Thoracic aorta (tissue), 2 donors: ENCODE measurements at regions not wholly inside any gene's neighbourhood (a gene's known extent, or its start where the extent isn't known, plus 50 kb on each side); places are given as distances from the start of the nearest gene placed in this dataset.

Experiments used
- ATAC-seq: fragments of 150-250 bp; one replicate; pipeline ENCODE4 v1.8.0; 2017; ENCODE audit warnings: low read depth; ENCODE audit not compliant: insufficient number of reproducible peaks, low FRiP score
- DNase-seq: peaks from one replicate; pipeline ENCODE4 v3.0.0-alpha.2; 2020; ENCODE audit warnings: low spot score
- H3K27ac ChIP-seq, 2 donors: fragments of 200-600 bp; sonication (generic); 1 replicate in 1 of 2; 2 replicates in 1 of 2; pipeline ENCODE4 v1.5.1; 2016; ENCODE audit warnings: mild to moderate bottlenecking in 2 of 2, moderate library complexity in 2 of 2
- H3K27me3 ChIP-seq: fragments of 200-600 bp; sonication (generic); replicated peaks from 2 replicates; pipeline ENCODE4 v1.6.0; 2016; ENCODE audit warnings: mild to moderate bottlenecking; ENCODE audit not compliant: insufficient read depth
- H3K36me3 ChIP-seq: fragments of 200-600 bp; sonication (generic); one replicate; pipeline ENCODE4 v1.5.1; 2016
- H3K4me1 ChIP-seq, 2 donors: fragments of 200-600 bp; sonication (generic); 1 replicate in 1 of 2; 2 replicates in 1 of 2; pipeline versions ENCODE4 v1.5.1 to v1.6.0; 2016; ENCODE audit warnings: low read depth in 2 of 2, mild to moderate bottlenecking in 1 of 2; ENCODE audit not compliant: control insufficient read depth in 1 of 2
- H3K4me3 ChIP-seq: fragments of 200-600 bp; sonication (generic); 2 replicates; pipeline ENCODE4 v1.5.1; 2016; ENCODE audit warnings: mild to moderate bottlenecking
- H3K9me3 ChIP-seq: fragments of 200-600 bp; sonication (generic); 2 replicates; pipeline ENCODE4 v1.5.1; 2016
- CTCF ChIP-seq: fragments of 200-600 bp; sonication (generic); IDR thresholded peaks from one replicate; pipeline ENCODE4 v1.5.1; 2019; ENCODE audit warnings: antibody characterized with exemption

GRCh38 chr3:154971771-154972326 is 108.3 kb upstream of the MME start:
- Histone ChIP-seq H3K4me3 (peak overlapping the region; percentile 30), H3K27ac (peak overlapping the region; percentile 15 to 29), H3K4me1 (peaks cover 0 to 16% of the 10 kb centered on the region in 2 donors), H3K36me3 (no peaks in the 10 kb centered on the region), H3K27me3 (no peaks in the 10 kb centered on the region), H3K9me3 (no peaks in the 10 kb centered on the region)
- DNase-seq = no peak
- no peak for TF ChIP-seq CTCF
- no peak for ATAC-seq

DNA sequence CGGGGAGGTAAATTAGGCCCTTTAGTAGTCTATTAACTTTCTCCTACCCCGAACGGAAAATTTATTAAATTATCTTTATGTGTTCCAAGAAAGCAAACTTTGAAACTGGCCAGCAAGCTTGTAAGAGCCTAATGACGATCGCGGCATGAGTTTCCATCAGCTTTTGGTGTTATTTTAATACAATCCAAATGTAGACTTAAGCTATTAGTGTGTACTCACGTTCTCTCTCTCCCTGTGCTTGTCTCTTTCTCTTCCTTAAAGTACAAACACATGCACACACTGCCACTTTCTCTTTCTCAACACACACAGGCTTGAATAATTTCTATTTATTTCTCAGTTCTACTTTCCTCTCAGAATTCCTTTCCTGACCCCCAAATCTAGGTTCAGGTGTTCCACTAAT is 108.8 kb upstream of the MME start:
- no peak for ATAC-seq

DNA sequence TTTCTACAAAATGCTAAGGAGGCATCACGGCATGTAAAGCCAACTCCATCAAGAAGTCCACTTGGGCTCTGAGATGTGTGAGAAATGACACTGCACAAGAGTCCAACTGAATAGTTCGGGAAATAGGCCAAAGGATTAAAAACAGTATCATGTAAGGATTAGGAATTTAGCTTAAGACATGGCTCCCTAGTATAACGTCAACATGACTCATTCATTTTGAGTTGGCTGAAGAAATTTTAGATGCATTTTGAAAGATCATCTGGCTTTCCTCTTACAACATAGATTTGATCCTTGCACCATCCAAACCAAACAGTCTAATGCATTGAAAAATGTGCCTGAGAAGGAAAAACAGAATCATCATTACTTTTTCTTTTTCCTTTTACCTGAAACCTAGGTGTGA is 109.3 kb upstream of the MME start:
- no peaks in the 10 kb centered on the region for H3K27me3 ChIP-seq
- peak overlapping the region in 1 of 2 donors; percentile 29 for H3K27ac ChIP-seq
- H3K4me3 ChIP-seq = peak overlapping the region; percentile 30
- H3K9me3 ChIP-seq = no peaks in the 10 kb centered on the region
- no peak for DNase-seq
- no peak for TF ChIP-seq CTCF
- no peak for ATAC-seq
- H3K36me3 ChIP-seq = no peaks in the 10 kb centered on the region
- peaks cover 0 to 16% of the 10 kb centered on the region in 2 donors for H3K4me1 ChIP-seq

More for the DNA sequence above, 108.8 kb upstream of the MME start:
- H3K36me3 ChIP-seq = no peaks in the 10 kb centered on the region
- DNase-seq = no peak
- H3K4me1 ChIP-seq = peaks cover 0 to 16% of the 10 kb centered on the region in 2 donors
- H3K27ac ChIP-seq = peak overlapping the region; percentile 15 to 29
- no peak for TF ChIP-seq CTCF
- H3K27me3 ChIP-seq = no peaks in the 10 kb centered on the region
- no peaks in the 10 kb centered on the region for H3K9me3 ChIP-seq
- peak overlapping the region; percentile 30 for H3K4me3 ChIP-seq

DNA sequence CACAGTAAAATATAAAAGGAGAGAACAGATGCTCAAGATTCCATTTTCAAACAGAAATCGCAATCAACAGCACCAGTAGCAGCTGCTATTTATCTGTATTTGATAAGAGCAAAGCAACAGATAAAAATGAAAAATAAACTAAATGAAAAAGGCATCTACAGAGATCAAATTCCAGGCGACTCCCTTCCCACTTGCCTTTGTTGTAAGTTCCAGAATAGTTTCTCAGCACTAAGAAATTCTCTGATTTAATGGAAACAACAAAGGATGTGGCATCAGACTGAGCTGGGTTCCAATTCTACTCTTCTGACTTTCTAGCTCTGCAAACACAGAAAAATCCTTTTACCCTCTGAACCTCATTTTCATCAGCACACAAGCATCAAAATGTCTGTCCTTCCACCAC is 110.8 kb upstream of the MME start:
- Histone ChIP-seq H3K4me1 (peaks cover 0 to 16% of the 10 kb centered on the region in 2 donors), H3K4me3 (no peak overlapping the region), H3K36me3 (no peaks in the 10 kb centered on the region), H3K9me3 (no peaks in the 10 kb centered on the region), H3K27me3 (no peaks in the 10 kb centered on the region), H3K27ac (no peak overlapping the region)
- no peak for ATAC-seq
- TF ChIP-seq CTCF = no peak
- no peak for DNase-seq

DNA sequence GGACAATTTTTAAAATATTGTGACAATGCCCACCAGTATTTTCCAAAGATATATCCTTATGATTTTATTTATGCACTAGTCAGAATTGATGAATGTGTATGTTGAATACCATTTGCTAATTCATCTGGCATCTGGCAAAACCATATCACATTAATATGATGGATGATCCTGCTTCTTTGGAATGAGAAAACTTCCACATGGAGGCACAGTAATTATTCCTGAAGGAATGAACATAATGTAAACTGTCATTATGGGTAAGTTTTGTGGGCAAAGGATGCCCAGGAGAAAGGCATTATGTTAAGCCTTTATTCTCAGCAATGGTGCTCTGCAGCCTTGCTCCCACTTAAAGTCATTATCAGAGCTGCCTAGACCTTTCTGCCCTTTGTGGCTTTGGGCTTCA is 113.0 kb upstream of the MME start:
- H3K4me1 ChIP-seq = peaks cover 0 to 15% of the 10 kb centered on the region in 2 donors
- no peak for DNase-seq
- no peaks in the 10 kb centered on the region for H3K36me3 ChIP-seq
- no peak for TF ChIP-seq CTCF
- no peaks in the 10 kb centered on the region for H3K27me3 ChIP-seq
- no peaks in the 10 kb centered on the region for H3K9me3 ChIP-seq
- H3K4me3 ChIP-seq = no peak overlapping the region
- ATAC-seq = no peak
- H3K27ac ChIP-seq = no peak overlapping the region
